Midbrain (tissue), 1 donor: ENCODE measurements at regions not wholly inside any gene's neighbourhood (a gene's known extent, or its start where the extent isn't known, plus 50 kb on each side); places are given as distances from the start of the nearest gene placed in this dataset.

ENCODE experiments used
- DNase-seq: peaks from one replicate; lab custom pipeline; 2025; lab: John Stamatoyannopoulos, UW

DNA sequence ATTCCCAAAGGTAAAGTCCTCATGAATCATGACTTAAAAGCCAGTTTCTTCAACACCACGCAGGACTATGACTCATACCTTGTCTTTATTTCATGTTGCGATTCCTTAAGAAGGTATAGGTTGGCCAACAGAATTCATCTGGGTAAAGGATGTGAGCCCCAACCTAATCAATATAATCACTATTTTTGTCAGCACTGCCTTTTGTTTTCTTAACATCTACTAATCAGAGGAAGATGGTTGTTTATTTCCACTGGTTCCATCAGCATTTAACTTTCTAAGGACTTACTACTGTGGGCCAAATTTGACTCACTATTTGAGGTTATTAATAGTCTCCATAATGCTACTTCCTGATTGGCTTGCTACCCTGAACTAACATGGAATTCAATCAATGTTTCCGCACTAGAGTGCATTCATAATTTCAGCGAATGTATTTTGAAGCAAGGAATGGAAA is 78.6 kb downstream of the SCG2 start:
- no peak for DNase-seq

DNA sequence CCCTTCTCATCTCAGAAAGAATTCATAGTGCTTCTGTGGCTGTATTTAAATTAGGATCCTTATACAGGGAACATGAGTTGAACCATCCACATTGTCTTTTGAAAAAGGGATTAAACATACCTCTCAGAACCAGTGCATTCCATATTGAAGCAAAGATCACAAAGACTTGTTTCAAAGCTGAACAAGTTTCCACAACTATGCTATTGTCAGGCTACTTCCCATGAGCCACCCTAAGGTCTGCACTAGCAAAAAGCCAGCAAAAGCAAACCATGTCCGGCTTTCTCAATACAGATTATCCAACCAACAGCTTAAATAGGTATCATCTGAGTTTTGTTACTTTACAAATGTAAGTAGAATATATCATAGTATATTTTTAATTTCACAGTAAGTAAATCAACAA is 78.1 kb downstream of the SCG2 start:
- no peak for DNase-seq

DNA sequence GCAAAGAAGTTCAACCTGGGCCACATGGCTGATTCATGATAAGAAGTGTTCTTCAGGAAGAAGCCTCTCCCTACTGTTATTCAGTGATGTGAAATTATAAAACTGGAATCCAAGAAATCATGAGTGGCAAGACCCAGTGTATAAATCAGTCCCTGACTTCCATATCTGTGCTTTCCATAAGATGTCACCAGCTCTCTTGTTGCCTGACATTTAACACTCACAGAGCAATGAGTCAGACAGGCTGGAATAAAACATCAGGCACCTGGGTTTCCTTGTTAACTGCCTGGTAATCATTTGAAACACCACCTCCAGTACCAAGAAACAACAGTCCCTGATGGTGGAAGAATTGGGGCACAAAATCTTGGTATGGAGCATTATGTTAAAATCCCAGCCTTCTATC is 76.1 kb downstream of the SCG2 start:
- no peak for DNase-seq

- no peak for DNase-seq
Measured at GRCh38 chr2:223528036-223528435, 74.1 kb downstream of the SCG2 start.

DNA sequence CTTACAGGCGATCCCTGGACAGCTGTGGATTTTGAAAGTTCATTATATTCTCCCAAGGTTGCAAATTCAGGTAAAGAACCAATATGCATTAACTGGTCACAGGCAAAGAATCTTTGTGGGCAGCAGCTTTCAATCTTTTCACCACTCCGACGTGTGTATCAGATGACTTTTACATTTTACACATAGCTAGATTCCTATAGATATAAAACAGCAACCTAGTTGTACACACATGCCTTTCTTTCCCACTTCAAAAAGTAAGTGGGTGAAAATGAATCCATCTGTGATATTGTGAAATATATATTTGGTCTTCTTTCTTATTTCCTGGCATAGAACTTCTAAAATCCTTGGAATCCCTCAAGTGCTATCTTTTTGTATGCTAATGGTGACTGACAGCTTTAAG is 72.5 kb downstream of the SCG2 start:
- DNase-seq: no peak

GRCh38 chr2:223530811-223531210 is 71.3 kb downstream of the SCG2 start:
- no peak for DNase-seq

GRCh38 chr2:223532161-223532560 is 70.0 kb downstream of the SCG2 start:
- DNase-seq: no peak

- DNase-seq: no peak
Measured at GRCh38 chr2:223532712-223533111, 69.4 kb downstream of the SCG2 start.

DNA sequence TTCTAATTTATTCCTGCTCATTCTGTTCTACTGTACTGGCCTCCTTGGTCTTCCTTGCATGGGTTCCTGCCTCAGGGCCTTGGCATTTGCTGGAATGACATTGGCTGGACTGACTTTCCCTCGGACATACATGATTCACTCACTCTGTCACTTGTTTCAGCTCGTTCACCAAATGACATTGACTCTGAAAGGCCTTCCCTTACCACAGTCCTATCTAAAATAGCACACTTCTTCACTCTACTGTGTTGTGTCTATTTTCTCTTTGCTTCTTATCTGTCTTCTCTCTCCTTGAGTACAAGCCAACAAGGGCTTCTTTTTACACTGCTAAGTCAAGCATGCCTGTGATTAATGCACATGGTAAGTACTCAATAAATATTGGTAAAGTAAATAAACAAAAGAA is 65.6 kb downstream of the SCG2 start:
- no peak for DNase-seq

- no peak for DNase-seq
Measured at GRCh38 chr2:223537115-223537514, 65.0 kb downstream of the SCG2 start.

GRCh38 chr2:223537651-223538601 is 64.2 kb downstream of the SCG2 start:
- peak; percentile 19 for DNase-seq

- no peak for DNase-seq
Measured at GRCh38 chr2:223538920-223539440, 63.2 kb downstream of the SCG2 start.

DNA sequence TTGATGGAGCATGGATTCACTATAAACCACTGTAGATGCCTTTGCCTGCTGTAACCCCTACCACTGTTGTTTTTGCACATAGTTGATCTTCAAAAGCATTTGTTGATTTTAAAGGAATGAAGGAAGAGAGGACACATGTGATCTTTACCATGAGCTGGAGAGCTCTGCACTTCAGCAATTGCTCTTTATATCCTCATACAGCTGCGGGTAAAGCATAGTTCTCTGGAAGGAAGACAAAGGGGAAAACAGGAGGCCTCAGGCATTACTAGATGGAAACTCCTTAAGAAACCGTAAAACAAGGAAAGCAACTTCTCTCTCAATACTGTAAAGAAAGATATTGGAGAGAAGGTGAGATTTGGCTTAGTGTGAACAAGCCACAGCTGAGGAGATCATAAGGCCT is 60.6 kb downstream of the SCG2 start:
- no peak for DNase-seq

- no peak for DNase-seq
Measured at GRCh38 chr2:223542501-223542900, 59.7 kb downstream of the SCG2 start.

- DNase-seq: no peak
Measured at GRCh38 chr2:223545406-223545805, 56.8 kb downstream of the SCG2 start.

DNA sequence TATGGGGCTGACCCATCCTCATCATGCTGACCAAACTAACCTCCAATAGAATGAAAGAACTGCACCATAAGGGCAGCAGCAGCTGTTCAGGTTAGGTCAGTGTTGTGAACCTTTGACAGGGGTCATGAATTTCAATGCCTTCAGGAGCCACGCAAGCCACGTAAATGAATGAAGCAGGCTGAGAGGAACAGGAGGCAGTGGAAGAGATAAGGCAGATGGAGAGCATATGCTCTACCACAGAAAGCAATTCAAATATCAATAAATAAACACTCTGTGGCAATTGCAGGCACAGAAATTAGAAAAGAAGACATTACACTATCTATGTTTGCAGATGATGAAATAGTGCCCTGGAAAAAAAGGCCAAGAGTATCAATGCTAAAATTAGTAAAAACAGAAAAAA is 56.3 kb downstream of the SCG2 start:
- DNase-seq: no peak
